SK-N-SH (cell line): ENCODE measurements at regions not wholly inside any gene's neighbourhood (a gene's known extent, or its start where the extent isn't known, plus 50 kb on each side); places are given as distances from the start of the nearest gene placed in this dataset.

Experiments used
- CTCF ChIA-PET: fragments of 300-600, 350-600 bp; formaldehyde crosslinking; extraction: SDS; loops from one replicate; lab custom pipeline; 2021; lab: Yijun Ruan, JAX
- POLR2A ChIA-PET: fragments of 350-600 bp; sonication (Branson Sonifier 250); formaldehyde crosslinking; extraction: SDS; loops from one replicate; lab custom pipeline; 2020; ENCODE audit warnings: antibody characterized with exemption, inconsistent platforms; lab: Yijun Ruan, JAX
- DNase-seq: peaks from one replicate; pipeline ENCODE4 v3.0.0; 2012
- H2AFZ ChIP-seq: fragments of 200-600 bp; sonication (generic); 2 replicates; pipeline ENCODE4 v1.8.1; 2016; ENCODE audit warnings: antibody characterized with exemption, mild to moderate bottlenecking, low read depth
- H3F3A ChIP-seq: fragments of 200-600 bp; sonication (generic); replicated peaks from 2 replicates; pipeline ENCODE3; 2016; ENCODE audit warnings: antibody characterized with exemption, mild to moderate bottlenecking; ENCODE audit not compliant: insufficient read depth
- H3K27ac ChIP-seq, 2 experiments: fragments of 200-500 bp in 1 of 2; fragments of 200-600 bp in 1 of 2; sonication (Bioruptor generic) in 1 of 2; sonication (generic), shearing (Covaris generic) in 1 of 2; 2 replicates each; pipeline versions ENCODE4 v1.5.1 to v1.6.1; 2014 to 2016; ENCODE audit warnings: low read depth in 2 of 2, inconsistent platforms in 1 of 2, low read length in 1 of 2, mild to moderate bottlenecking in 1 of 2, mixed read lengths in 1 of 2
- H3K27me3 ChIP-seq: fragments of 200-600 bp; sonication (generic), shearing (Covaris generic); 2 replicates; pipeline ENCODE4 v1.6.1; 2016; ENCODE audit warnings: mixed run types; ENCODE audit not compliant: insufficient read depth
- H3K36me3 ChIP-seq, 2 experiments: fragments of 200-500 bp in 1 of 2; fragments of 200-600 bp in 1 of 2; sonication (Bioruptor generic) in 1 of 2; sonication (generic) in 1 of 2; replicated peaks in 1 of 2; 2 replicates each; pipeline versions ENCODE3 to v1.5.1; 2014 to 2016; ENCODE audit warnings: low read length in 1 of 2, mild to moderate bottlenecking in 1 of 2; ENCODE audit not compliant: insufficient read depth in 2 of 2, control insufficient read depth in 1 of 2
- H3K4me1 ChIP-seq, 2 experiments: fragments of 200-500 bp in 1 of 2; fragments of 200-600 bp in 1 of 2; sonication (Bioruptor generic) in 1 of 2; sonication (generic), shearing (Covaris generic) in 1 of 2; 2 replicates each; pipeline versions ENCODE4 v1.5.1 to v1.6.1; 2014 to 2016; ENCODE audit warnings: low read depth in 1 of 2, low read length in 1 of 2, mixed run types in 1 of 2; ENCODE audit not compliant: insufficient read depth in 2 of 2, control insufficient read depth in 1 of 2
- H3K4me2 ChIP-seq: fragments of 200-600 bp; sonication (generic), shearing (Covaris generic); 2 replicates; pipeline ENCODE4 v1.6.1; 2017; ENCODE audit warnings: mixed run types
- H3K4me3 ChIP-seq, 2 experiments: fragments of 200-500 bp in 1 of 2; fragments of 200-600 bp in 1 of 2; sonication (Bioruptor generic) in 1 of 2; sonication (generic), shearing (Covaris generic) in 1 of 2; 2 replicates each; pipeline versions ENCODE4 v1.5.1 to v1.8.1; 2014 to 2016; ENCODE audit warnings: low read depth in 2 of 2, inconsistent platforms in 1 of 2, low read length in 1 of 2, mild to moderate bottlenecking in 1 of 2, mixed read lengths in 1 of 2, moderate library complexity in 1 of 2
- H3K79me2 ChIP-seq: fragments of 200-600 bp; sonication (generic); 2 replicates; pipeline ENCODE4 v1.8.1; 2017; ENCODE audit warnings: mild to moderate bottlenecking; ENCODE audit not compliant: insufficient read depth
- H3K9ac ChIP-seq: fragments of 200-600 bp; sonication (generic); 2 replicates; pipeline ENCODE4 v1.6.1; 2017; ENCODE audit warnings: mixed run types
- H3K9me2 ChIP-seq: fragments of 200-600 bp; sonication (generic); 2 replicates; pipeline ENCODE4 v1.6.1; 2017; ENCODE audit warnings: mixed run types
- H3K9me3 ChIP-seq: fragments of 200-600 bp; sonication (generic); 2 replicates; pipeline ENCODE4 v1.6.1; 2017; ENCODE audit warnings: mixed run types, mild to moderate bottlenecking, moderate library complexity
- H4K20me1 ChIP-seq: fragments of 200-600 bp; sonication (generic); 2 replicates; pipeline ENCODE4 v1.6.1; 2017; ENCODE audit warnings: mild to moderate bottlenecking, mixed run types; ENCODE audit not compliant: insufficient read depth
- FOXJ3 ChIP-seq: sonication (generic); formaldehyde crosslinking; IDR thresholded peaks from 2 replicates; pipeline ENCODE4 v1.5.1; 2020; ENCODE audit warnings: mild to moderate bottlenecking, missing genetic modification reagents
- FOXM1 ChIP-seq: IDR thresholded peaks from 2 replicates; pipeline ENCODE4 v1.4.0; 2012; ENCODE audit warnings: low read depth, mild to moderate bottlenecking
- GABPA ChIP-seq: IDR thresholded peaks from 2 replicates; pipeline ENCODE4 v1.4.0; 2012; ENCODE audit warnings: low read depth, mild to moderate bottlenecking
- JUND ChIP-seq: IDR thresholded peaks from 2 replicates; pipeline ENCODE4 v1.4.0; 2012
- MAX ChIP-seq: IDR thresholded peaks from 2 replicates; pipeline ENCODE4 v1.4.0; 2012; ENCODE audit warnings: low read depth
- MXI1 ChIP-seq: IDR thresholded peaks from 2 replicates; pipeline ENCODE4 v1.6.1; 2012; ENCODE audit warnings: mild to moderate bottlenecking, low read depth, low read length, improper control_type of control experiment
- NFIC ChIP-seq: IDR thresholded peaks from 2 replicates; pipeline ENCODE4 v1.4.0; 2012; ENCODE audit warnings: borderline replicate concordance
- RAD21 ChIP-seq: IDR thresholded peaks from 2 replicates; pipeline ENCODE4 v1.6.1; 2012; ENCODE audit warnings: mild to moderate bottlenecking, low read length
- RCOR1 ChIP-seq: fragments of 150-350 bp; IDR thresholded peaks from 2 replicates; pipeline ENCODE4 v1.6.1; 2017; ENCODE audit warnings: antibody characterized with exemption, low read length
- SIN3A ChIP-seq: IDR thresholded peaks from 2 replicates; pipeline ENCODE4 v1.6.1; 2012; ENCODE audit warnings: low read depth, mild to moderate bottlenecking, low read length, moderate library complexity, borderline replicate concordance
- TAF1 ChIP-seq: IDR thresholded peaks from 2 replicates; pipeline ENCODE4 v1.6.1; 2012; ENCODE audit warnings: low read depth, mild to moderate bottlenecking, low read length, moderate library complexity, borderline replicate concordance
- WGBS: methylation state at CpG from one replicate; pipeline ENCODE4 v1.1.6; 2017; ENCODE audit warnings: low lambda C conversion rate; 5-methylcytosine and 5-hydroxymethylcytosine counted together
- TF ChIP-seq, protein P1 (sequence below): IDR thresholded peaks from 2 replicates; pipeline ENCODE4; 2012
- TF ChIP-seq, protein P2 (sequence below): IDR thresholded peaks from 2 replicates; pipeline ENCODE4 v1.6.1; 2012; ENCODE audit warnings: mild to moderate bottlenecking, low read depth, low read length, moderate library complexity
- TF ChIP-seq, protein P3 (sequence below): fragments of 200-600 bp; sonication (generic); IDR thresholded peaks from 2 replicates; pipeline ENCODE4 v1.6.1; 2017; ENCODE audit warnings: antibody characterized with exemption, mild to moderate bottlenecking, moderate library complexity

DNA sequence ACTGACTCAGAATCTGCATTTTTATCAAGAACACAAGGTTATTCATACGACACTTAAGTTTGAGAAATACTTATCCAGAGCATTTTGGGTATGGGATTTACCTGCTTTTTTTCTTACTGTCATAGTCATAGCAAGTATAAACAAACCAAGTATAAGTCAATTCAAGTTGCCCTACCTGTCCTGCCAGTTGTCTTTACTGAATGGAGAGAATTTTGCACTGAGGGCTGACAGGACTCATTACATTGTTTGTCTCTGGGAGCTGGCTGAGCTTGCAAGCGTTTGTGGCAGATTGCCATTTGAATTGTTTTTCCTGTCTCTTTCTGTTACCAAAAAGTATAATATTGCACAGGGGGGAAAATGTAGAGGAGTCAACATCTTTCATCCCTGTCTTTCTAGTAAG, 278.9 kb upstream of the MAGEC2 start:
- ChIA-PET CTCF (no interaction called here), POLR2A (no interaction called here)
- no peak overlapping the region for H3K4me2 ChIP-seq
- 20% methylated on average over 2 of the region's 2 CpGs for WGBS
- no peaks in the 10 kb centered on the region for H3K4me1 ChIP-seq
- H3K27ac ChIP-seq, result no peak overlapping the region
- H3K36me3 ChIP-seq, result no peaks in the 10 kb centered on the region
- TF ChIP-seq MXI1 (no peak), MAX (no peak), JUND (no peak), FOXJ3 (CRISPR knock-in tag) (no peak), SIN3A (no peak)
- no peak overlapping the region for H3K4me3 ChIP-seq
- H3K27me3 ChIP-seq, result no peaks in the 10 kb centered on the region
- H3K79me2 ChIP-seq, result no peaks in the 10 kb centered on the region
- H4K20me1 ChIP-seq, result no peaks in the 10 kb centered on the region
- no peak for DNase-seq
- H3K9me2 ChIP-seq, result no peaks in the 10 kb centered on the region
- H3K9me3 ChIP-seq, result no peaks in the 10 kb centered on the region
- no peaks in the 10 kb centered on the region for H3F3A ChIP-seq
- H2AFZ ChIP-seq, result no peak overlapping the region
- H3K9ac ChIP-seq, result no peak overlapping the region

GRCh38 chrX:142446349-142446748, 241.3 kb upstream of the MAGEC2 start:
- Histone ChIP-seq H3K4me2 (no peak overlapping the region), H3K79me2 (no peaks in the 10 kb centered on the region), H3K9me2 (no peaks in the 10 kb centered on the region), H3K9ac (no peak overlapping the region), H3K4me3 (no peak overlapping the region), H3K36me3 (no peaks in the 10 kb centered on the region), H3K4me1 (no peaks in the 10 kb centered on the region), H4K20me1 (no peaks in the 10 kb centered on the region), H3K9me3 (no peaks in the 10 kb centered on the region), H2AFZ (no peak overlapping the region), H3F3A (no peaks in the 10 kb centered on the region), H3K27ac (no peak overlapping the region), H3K27me3 (no peaks in the 10 kb centered on the region)
- ChIA-PET CTCF (no interaction called here), POLR2A (no interaction called here)
- DNase-seq, result no peak
- no peak for TF ChIP-seq JUND
- no peak for TF ChIP-seq GABPA
- TF ChIP-seq RCOR1, result no peak
- no peak for TF ChIP-seq NFIC
- no peak for TF ChIP-seq FOXJ3 (CRISPR knock-in tag)
- 36% methylated on average over 3 of the region's 3 CpGs for WGBS

DNA sequence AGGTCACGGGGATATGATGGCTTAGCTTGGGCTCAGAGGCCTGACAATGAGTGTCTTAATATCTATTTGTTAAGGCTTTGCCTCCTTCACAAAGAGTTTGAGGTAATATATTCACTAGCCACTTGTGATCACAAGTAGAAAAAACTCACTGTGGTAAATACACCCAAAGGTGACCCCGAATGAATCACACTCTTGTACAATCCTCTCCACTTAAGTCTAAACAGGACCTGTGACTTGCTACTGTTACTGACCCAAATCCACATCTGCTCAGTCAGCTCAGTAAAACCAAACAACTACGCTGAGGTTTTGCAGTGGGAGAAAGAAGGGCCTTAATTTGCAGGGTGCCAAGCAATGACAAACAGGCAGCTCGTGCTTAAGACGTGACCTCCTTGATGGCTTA, 223.8 kb upstream of the MAGEC2 start:
- Histone ChIP-seq H3K36me3 (no peaks in the 10 kb centered on the region), H3K4me2 (no peak overlapping the region), H2AFZ (no peak overlapping the region), H4K20me1 (no peaks in the 10 kb centered on the region), H3K9me2 (no peaks in the 10 kb centered on the region), H3K4me1 (no peaks in the 10 kb centered on the region), H3K9me3 (no peaks in the 10 kb centered on the region), H3K27me3 (no peaks in the 10 kb centered on the region), H3K27ac (no peak overlapping the region), H3F3A (no peaks in the 10 kb centered on the region), H3K79me2 (no peaks in the 10 kb centered on the region), H3K4me3 (no peak overlapping the region), H3K9ac (no peak overlapping the region)
- TF ChIP-seq TAF1, result no peak
- TF ChIP-seq, protein P1, sequence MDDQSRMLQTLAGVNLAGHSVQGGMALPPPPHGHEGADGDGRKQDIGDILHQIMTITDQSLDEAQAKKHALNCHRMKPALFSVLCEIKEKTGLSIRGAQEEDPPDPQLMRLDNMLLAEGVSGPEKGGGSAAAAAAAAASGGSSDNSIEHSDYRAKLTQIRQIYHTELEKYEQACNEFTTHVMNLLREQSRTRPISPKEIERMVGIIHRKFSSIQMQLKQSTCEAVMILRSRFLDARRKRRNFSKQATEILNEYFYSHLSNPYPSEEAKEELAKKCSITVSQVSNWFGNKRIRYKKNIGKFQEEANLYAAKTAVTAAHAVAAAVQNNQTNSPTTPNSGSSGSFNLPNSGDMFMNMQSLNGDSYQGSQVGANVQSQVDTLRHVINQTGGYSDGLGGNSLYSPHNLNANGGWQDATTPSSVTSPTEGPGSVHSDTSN, result no peak
- TF ChIP-seq RAD21, result no peak
- no peak for TF ChIP-seq FOXM1
- TF ChIP-seq, protein P2, sequence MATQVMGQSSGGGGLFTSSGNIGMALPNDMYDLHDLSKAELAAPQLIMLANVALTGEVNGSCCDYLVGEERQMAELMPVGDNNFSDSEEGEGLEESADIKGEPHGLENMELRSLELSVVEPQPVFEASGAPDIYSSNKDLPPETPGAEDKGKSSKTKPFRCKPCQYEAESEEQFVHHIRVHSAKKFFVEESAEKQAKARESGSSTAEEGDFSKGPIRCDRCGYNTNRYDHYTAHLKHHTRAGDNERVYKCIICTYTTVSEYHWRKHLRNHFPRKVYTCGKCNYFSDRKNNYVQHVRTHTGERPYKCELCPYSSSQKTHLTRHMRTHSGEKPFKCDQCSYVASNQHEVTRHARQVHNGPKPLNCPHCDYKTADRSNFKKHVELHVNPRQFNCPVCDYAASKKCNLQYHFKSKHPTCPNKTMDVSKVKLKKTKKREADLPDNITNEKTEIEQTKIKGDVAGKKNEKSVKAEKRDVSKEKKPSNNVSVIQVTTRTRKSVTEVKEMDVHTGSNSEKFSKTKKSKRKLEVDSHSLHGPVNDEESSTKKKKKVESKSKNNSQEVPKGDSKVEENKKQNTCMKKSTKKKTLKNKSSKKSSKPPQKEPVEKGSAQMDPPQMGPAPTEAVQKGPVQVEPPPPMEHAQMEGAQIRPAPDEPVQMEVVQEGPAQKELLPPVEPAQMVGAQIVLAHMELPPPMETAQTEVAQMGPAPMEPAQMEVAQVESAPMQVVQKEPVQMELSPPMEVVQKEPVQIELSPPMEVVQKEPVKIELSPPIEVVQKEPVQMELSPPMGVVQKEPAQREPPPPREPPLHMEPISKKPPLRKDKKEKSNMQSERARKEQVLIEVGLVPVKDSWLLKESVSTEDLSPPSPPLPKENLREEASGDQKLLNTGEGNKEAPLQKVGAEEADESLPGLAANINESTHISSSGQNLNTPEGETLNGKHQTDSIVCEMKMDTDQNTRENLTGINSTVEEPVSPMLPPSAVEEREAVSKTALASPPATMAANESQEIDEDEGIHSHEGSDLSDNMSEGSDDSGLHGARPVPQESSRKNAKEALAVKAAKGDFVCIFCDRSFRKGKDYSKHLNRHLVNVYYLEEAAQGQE, result no peak
- TF ChIP-seq, protein P3, sequence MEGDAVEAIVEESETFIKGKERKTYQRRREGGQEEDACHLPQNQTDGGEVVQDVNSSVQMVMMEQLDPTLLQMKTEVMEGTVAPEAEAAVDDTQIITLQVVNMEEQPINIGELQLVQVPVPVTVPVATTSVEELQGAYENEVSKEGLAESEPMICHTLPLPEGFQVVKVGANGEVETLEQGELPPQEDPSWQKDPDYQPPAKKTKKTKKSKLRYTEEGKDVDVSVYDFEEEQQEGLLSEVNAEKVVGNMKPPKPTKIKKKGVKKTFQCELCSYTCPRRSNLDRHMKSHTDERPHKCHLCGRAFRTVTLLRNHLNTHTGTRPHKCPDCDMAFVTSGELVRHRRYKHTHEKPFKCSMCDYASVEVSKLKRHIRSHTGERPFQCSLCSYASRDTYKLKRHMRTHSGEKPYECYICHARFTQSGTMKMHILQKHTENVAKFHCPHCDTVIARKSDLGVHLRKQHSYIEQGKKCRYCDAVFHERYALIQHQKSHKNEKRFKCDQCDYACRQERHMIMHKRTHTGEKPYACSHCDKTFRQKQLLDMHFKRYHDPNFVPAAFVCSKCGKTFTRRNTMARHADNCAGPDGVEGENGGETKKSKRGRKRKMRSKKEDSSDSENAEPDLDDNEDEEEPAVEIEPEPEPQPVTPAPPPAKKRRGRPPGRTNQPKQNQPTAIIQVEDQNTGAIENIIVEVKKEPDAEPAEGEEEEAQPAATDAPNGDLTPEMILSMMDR, result no peak
- no peak for TF ChIP-seq MXI1
- POLR2A ChIA-PET, result no interaction called here
- DNase-seq, result no peak
- 3% methylated on average over 5 of the region's 5 CpGs for WGBS
- CTCF ChIA-PET, result no interaction called here
